ENCODE measurements at regions not wholly inside any gene's neighbourhood (a gene's known extent, or its start where the extent isn't known, plus 50 kb on each side); places are given as distances from the start of the nearest gene placed in this dataset.

GRCh38 chr12:74021937-74022336, 515.7 kb upstream of the ATXN7L3B start:
- TF ChIP-seq CTCF (IDR thresholded peaks at IDR 0.05), result no peak
- no peak for TF ChIP-seq POLR2AphosphoS5 (IDR thresholded peaks at IDR 0.05)
